ENCODE measurements at regions not wholly inside any gene's neighbourhood (a gene's known extent, or its start where the extent isn't known, plus 50 kb on each side); places are given as distances from the start of the nearest gene placed in this dataset.
"Not testable (repeated sequence)": the region's sequence is repeated elsewhere in the genome, so short reads cannot be mapped to it uniquely, and the experiment has no call there.

DNA sequence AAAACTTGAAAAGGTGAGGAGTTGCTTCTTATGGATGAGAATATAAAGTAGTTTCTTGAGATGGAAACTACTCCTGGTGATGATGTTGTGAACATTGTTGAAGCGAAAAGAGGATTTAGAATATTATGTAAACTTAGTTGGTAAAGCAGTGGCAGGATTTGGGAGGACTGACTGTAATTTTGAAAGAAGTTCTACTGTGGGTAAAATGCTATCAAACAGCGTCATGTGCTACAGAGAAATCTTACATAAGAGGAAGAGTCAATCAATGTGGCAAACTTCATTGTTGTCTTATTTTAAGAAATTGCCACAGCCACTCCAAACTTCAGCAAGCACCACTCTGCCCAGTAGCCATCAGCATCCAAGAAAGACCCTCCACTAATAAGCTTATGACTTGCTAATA lies 112.9 kb upstream of the ZEB2 start:
- DNase-seq, result no peak

DNA sequence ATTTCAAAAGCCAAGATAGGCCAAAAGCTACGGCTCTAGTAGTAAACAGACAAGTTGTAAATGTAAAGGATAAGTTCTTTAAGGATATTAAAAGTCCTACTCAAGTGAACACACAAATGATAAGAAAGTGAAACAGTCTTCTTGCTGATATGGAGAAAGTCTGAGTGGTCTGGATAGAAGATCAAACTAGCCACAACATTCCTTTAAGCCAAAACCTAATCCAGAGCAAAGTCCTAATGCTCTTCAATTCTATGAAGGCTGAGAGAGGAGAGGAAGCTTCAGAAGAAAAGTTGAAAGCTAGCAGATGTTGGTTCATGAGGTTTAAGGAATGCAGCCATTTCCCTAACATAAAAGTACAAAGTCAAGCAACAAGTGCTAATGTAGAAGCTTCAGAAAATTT lies 111.7 kb upstream of the ZEB2 start:
- no peak for DNase-seq

DNA sequence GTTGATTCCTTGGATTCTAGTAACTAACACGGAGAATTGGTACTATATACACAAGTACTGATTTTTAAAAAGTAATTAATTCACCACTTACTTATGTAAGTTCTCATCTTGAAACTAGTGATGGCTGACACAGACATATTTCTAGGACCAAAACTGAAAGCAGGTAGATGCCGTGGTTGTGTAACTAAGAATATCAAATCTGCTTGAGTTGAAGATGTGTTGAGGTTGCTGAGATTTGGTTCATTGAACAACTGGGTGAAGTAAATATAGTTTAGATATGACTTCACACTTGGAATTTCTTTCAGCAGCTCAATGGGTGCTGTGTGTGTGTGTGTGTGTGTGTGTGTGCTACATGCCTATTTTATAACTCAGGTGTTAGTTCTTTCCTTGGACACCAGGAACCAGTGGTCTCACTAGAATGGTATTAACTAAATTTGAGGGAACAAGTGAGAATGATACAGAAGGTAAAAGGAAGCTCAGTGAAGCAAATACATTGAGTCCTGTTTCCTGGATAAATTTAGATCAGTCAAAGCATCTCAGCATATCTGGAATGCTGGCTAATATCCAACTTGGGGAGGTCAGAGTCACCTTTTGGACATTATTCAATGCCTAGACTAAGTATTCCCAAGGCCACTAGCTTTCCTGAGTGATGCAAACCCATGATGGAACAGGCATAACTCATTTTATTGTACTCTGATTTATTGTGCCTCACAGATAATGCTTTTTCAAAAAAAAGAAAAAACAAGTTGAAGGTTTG lies 110.7 kb upstream of the ZEB2 start:
- DNase-seq, result no peak

DNA sequence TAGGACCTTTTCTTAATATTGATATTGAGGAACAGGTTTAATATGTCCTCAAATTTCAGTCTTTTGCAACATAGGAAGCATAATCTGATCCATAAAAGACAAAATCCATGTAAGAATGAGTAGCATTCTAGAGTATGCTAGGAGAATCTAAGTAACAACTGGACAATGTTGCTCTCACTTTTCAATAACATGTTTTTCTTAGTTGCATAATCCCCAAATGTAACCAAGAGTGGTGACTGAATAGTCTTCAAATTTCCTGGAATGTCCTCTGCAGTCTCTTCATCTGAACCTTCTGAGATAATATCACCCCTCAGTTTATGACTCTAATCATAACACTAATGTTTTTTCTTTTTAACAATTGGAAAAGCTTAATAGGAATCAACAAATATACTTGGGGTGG lies 110.0 kb upstream of the ZEB2 start:
- DNase-seq, result no peak

DNA sequence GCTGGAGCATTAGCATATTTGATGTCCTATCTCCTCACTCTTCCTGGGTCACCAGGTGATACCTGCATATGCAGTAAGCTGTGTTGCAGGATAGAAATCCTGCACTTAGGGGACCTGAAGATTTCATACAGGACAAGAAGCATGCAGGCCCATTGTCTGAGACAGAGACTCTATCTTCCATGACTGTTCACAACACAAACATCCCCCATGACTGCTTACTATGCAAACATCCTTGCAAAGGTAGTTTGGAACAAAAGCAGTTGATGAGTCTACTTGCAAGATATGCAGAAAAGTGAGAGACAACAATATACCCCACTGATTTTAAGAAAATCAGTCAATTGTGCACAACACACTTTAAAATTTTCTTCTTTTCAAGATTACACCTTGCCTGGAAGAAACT lies 108.6 kb upstream of the ZEB2 start:
- DNase-seq, result no peak

DNA sequence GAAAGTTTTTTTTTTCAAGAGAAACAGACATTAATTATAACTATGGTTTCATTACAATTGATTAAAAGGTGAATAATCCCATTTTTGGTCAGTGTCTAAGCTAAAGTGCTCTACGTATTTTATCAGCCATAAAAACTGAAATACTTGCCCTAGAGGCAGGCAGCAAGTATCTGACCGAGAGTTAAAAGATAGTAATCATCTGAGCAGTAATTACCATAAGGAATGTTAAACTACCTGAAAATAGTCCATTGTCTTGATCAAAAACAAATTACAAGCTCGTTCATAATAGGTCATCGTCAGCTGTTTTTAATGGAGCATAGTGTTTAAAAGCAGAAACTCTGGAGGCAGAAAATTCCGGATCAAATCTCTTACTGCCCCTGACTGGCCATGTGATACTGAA lies 105.7 kb upstream of the ZEB2 start:
- DNase-seq, result no peak

DNA sequence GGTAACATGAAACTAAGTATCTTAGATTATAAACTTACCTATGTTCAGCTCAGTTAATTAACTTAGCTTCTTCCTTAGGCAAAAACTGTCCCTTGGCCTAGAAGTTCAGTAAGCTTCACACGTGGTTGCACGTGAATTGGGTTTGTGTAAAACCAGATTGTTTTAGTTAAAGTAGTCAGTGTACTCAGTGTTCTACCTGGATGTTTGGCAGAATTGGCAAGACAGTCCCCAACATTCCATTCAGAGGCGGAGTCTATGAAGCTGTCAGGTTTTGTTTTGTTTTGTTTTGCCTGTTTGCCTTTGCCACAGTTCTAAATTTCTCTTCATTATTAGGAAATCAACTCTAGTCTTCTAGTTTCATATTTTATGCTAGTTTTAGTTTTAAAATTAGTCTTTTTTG lies 105.3 kb upstream of the ZEB2 start:
- no peak for DNase-seq

DNA sequence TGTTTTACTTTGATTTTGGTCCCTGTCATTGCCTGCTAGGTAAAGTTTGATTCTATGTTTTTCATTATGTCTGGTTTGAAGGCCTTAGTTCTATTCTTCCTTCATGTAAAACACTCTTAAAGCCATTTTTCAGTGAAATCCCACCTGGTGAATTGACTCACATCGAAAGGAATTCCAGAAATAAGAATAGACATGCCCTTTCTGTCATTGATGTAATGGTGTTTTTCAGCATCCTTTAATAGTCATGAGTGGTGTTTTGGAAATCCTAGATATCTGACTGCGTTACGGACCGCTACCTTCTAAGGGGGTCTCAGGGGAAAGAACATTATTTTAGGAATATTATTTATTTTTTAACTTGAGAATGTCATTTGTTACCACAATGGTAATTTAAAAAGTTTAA lies 104.5 kb upstream of the ZEB2 start:
- DNase-seq, result no peak

DNA sequence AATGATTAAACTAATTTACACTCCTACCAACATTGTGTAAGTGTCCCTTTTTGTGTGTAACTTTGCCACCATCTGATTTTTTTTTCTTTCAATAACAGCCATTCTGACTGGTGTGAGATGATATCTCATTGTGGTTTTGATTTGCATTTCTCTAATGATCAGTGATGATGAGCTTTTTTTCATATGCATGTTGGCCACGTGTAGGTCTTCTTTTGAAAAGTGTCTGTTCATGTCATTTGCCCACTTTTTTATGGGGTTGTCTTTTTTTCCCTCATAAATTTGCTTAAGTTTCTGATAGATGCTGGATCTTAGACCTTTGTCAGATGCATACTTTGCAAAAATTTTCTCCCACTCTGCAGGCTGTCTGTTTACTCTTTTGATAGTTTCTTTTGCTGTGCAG lies 102.5 kb upstream of the ZEB2 start:
- not testable (repeated sequence) for DNase-seq

DNA sequence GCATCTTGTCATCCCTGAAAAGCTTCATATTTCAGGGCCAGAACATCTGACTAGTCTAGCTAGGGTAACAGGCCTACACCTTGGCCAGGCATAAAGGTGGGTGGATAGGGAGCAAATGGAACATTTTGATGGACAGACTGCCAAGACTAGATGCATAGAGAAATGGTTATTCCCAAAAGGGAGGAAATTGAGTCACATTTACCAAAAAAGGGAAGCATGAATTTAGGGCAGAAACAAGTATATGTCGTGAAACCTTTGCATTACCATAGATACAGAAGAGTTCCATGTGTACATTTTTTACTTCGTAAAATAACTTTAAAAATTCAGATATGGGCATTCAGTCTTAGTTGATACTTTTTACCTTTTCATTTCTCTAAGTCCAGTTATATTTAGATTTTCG lies 101.3 kb upstream of the ZEB2 start:
- no peak for DNase-seq

DNA sequence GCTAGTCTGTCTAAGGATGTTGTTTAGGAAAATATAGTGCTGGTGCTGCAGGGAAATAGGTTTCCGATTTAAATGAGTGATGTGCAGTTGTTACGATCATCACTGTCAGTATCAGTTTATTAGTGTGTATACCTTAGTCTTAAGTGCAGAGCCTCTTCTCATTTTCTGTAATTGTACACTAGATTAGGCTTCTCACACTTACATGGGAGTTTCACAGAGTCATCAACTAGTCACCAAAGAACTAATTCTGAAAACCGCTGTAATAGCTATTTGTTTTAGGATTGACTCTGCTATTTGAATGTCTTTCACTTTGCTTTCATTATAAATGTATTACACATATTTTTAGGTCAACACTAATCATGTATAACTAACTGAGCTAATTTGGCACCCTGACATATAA lies 99.8 kb upstream of the ZEB2 start:
- DNase-seq, result no peak

DNA sequence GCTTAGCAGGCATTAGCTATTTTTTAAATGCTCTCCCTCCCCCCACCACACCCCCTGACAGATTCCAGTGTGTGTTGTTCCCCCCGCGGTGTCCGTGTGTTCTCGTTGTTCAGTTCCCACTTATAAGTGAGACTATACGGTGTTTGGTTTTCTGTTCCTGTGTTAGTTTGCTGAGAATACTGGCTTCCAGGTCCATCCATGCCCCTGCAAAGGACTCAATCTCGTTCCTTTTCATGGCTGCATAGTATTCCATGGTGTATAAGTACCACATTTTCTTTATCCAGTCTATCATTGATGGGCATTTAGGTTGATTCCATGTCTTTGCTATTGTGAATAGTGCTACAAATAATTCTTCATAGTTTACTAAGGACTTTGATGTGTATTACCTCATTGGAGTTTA lies 97.3 kb upstream of the ZEB2 start:
- not testable (repeated sequence) for DNase-seq

DNA sequence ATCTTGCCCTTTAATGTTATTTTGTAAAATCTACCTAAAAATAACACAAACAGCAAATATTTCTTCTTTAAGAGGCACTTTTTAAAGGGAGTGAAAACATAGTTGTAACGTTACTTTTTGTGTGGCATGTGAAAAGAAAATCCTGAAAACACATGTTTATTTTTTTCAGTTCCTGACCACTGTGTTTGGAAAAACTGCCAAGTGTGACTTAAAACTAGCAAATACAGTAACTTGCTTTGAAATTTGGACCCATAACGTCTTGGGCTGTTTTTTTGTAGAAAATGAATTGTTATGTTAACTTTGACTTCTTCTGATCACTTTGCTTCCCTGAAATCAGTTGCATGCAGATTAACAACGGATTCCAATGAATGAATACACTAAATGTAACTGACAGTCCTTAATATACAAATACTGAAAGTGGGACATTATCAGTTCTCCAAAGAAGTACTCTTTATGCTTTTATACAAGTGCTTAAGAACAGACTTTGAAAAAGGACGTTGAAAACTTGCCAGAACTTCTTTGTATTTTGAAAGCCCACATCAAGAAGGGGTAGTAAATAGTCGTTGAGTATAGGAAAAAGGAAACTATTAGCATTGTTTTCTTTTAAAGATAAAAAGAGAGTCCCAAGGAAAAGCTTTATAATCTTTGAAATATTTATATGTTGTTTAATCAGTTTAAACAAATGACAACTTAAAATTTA lies 96.1 kb upstream of the ZEB2 start:
- no peak for DNase-seq

DNA sequence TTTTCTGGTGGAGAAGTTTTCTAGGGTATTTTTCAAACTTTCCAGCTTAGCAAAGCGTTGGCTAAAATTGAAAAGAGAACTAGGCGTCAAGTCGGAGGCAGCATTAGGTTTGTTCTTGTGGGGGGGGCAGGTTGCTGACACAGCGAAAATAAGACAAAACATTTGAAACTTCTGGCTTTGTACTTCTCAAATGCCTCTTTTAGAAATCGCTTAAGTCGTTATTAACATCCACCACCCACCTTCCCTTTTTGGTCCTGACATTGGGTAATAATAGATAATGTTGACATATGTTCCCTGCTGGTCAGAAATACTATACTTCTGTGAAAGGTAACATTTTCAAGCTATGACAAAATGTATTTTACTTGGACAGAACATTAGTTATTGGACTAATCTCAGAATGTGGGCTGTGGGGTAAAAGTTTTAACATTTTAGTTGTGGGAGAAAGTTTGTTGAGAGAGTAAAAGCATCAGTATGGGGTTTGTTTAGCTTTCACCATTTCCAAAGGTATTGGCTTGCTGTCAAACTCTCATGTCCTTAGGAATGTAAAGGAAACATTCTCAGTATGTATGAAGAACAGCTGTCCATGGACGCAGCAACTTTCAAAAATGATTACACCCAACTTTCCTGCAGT lies 88.1 kb upstream of the ZEB2 start:
- DNase-seq, result no peak

DNA sequence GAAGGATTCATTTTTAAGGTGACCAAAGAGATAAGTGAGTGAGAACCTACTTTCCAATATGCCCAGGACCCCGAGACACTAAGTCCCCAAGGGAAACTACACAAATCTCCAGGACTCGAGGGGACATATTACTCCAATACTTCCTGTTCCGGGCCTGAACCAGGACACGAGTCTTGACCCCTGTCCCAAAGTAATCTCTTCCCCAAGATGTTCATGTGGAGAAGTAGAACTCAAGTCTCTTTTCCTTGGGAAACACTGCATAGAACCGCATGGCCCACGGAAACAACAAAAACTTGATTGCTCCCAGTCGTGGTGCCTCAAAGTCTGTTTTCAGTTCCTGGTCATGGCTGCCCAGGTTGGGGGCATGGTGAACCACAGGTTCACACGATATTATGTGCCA lies 87.2 kb upstream of the ZEB2 start:
- DNase-seq, result no peak

DNA sequence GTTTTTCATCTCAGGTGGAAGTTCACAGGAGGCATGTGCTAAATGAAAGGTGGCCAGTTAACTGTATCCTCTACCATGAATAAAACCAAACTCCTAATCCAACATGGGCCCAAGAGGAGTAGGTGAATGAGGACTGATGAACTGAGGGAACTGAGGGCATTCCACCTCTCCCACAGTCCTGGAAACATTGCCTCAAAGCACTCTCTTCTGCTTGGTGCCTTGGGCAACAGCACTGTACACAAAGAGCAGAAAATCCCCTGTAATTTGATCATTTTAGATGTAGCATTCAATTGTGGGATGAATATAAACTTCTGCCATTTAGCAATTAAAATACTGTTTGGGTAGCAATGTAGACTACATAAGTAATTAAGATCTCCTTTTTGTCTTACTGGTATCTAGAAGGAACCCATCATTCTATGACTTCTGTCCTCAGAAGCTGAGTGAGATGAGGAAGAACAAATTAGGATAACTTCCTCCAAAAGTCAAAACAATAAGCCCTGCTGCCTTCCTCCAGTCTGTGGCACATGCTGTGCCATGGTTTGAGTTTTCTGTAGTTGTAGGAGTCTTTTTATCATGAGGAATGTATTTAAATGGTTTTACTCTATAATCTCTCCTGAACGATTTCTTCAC lies 86.7 kb upstream of the ZEB2 start:
- DNase-seq, result no peak

DNA sequence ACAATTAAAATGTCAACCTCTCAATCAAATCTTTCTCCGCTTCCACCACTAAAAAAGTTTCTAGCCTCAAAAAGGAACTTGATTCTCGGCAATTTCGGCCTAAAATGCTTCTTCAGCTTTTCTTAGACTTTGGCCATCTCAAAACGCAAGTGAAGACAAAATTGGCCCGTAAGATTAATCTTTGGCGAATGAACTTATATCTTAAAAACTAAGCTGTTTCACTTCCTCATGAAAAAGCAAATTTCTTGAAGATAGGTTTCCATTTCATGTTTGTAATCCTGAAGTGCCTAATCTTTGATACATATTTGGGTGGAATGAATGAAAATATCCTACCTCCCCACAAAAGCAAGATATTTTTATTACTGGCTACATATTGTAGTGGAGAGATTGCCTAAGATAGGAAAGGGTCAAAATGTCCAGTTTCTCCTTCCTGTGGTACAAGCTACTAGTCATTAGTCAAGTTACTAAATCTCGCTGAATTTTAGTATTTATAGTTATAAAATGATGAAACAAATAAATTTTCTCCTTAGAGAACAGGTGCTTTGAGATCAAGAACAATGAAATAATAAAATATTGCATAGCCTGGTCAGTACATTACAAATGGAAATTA lies 85.4 kb upstream of the ZEB2 start:
- no peak for DNase-seq

DNA sequence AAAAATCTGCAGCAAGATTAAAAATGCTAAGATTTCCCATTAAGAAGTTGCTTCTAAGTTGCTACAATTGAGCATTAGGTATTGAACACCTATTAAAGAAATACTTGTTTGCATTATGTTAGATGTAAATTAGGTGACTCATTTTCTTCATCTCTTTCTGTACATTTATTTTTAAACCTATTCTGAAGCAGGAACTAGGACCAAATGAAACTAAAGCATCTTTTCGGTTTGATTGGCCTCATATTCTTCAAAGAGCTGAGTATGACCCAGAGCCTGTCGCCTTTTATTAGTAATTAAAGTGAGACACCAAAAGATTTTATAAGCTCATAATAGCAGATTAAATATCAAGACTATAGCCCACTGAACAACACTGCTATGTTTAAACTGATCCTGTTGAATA lies 83.4 kb upstream of the ZEB2 start:
- DNase-seq, result no peak

DNA sequence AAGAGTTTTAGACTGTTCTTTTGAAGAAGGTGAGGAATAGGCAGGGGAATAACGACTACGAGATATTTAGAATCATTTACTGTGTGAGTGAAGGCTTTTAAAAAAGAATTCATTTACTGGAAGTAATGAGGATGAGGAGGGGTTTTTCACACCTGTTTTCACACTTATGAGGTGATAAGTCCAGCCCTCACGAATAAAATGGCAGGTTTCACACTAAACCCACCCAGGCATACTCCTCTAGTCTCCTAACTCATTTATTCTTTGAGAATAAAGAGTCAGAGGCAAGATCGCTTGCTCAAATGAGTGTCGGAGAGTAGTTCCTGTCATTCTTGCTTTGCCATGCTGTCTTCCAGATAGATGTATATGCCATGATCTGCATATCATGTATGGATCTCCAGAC lies 79.0 kb upstream of the ZEB2 start:
- DNase-seq, result no peak

DNA sequence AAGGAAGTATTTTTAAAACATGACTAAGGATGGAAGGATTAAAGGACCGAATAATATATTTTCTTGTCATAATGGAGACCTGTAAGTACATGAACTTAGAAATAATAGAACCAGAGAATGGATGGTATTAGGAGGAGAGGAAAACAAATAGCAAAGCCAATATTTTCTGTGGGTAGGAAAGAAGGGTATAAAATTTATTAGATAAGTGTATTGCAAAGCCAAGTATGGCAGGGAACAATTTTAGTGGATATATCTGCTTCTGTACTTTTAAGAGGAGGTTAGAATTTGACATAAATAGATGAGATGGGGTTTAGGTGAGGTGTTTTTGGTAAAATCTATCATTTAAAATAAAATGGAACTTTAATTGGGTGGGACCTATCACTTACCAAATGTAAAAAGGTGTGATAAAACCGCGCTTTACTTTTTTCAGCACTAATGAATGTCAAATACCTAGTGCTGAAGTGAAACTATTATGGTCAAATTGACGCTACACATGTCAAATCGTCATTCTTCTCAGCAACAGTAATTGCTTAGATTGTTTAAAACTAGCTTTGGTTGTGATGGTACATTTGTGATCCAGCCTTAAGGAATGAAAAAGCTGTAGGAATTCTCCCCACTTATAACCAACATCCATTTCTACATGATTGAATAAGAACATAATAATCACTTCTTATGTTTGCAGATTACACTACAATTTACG lies 78.1 kb upstream of the ZEB2 start:
- no peak for DNase-seq

DNA sequence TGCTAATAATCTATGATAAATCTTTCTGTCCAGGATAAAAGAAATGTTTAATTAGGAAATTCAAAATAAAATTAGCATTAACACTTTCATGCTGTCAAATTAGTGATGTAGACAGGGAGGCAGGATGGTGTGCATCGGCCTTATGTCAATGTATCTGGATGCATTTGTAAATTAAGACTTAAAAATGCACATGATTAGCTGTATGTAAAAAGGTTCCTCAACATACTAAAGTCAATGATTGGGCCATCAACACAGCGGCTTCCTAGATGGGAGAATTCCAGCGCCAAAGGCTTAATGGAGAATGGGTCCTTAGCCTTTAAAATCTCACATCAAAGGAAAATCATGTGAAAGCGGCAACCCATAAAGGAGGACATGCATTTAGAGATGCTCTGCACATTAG lies 77.5 kb upstream of the ZEB2 start:
- DNase-seq, result no peak

DNA sequence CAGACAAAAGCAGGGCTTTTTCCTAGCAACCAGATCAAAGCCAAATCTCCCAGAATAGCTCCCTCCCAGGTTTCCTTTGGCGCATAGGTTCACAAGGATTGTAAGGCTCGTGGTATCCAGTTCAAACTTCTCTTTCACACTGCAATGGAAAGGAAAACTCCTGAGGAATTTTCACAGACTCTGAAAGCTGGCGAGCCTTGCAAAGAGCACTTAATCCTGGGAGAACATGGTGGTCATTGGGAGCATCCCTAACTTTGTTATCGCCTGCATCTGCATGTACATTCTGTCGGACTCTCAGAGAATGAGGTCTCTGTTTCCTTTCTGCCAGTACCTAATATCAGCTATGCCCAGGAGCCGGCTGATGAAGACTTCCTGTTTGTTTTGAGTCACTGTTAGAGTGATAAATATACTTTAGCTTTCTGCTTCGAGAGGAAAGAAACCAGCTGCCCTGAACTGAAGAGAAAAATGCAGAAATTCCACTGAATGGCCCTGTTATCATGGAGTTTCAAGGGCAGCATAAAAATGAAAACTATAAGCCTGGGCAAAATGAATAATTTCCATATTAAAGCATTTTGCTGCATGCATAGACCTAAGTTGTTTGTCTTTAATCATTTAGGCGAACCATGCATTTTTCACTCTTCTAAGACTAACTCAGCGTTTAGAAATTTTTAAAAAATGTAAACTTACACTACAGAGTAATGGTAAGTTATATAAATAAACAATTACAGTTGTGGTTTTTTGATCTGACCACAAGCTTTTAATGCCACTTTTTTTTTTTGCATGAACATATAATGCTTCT lies 76.4 kb upstream of the ZEB2 start:
- no peak for DNase-seq

Measured in DMS79 treated with DMSO at 0.1 percent for 48 hours (cell line).